NCI-H345 treated with DMSO at 0.1 percent for 48 hours (cell line): ENCODE measurements at regions not wholly inside any gene's neighbourhood (a gene's known extent, or its start where the extent isn't known, plus 50 kb on each side); places are given as distances from the start of the nearest gene placed in this dataset.

Source experiments
- DNase-seq: peaks from one replicate; lab custom pipeline; 2025; ENCODE audit not compliant: unreplicated experiment; lab: John Stamatoyannopoulos, UW

DNA sequence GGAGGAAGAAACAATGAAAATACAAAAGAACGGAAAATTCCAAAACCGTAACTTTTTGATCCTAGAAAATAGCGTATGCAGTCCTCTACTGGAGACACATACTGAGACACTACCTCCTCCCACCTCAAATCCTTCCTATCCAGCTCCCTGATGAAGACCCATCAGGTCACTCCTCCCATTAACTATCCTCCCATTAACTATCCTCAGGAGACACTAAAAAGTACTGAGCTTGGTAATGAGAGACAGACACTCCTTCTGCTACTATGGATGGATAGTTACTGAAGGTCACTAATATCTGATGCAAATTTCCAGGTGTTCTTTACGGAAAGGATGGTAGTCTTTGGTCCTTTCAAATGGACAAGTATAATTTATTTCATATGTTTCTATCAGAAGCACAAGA, 237.5 kb upstream of the BLID start:
- no peak for DNase-seq

DNA sequence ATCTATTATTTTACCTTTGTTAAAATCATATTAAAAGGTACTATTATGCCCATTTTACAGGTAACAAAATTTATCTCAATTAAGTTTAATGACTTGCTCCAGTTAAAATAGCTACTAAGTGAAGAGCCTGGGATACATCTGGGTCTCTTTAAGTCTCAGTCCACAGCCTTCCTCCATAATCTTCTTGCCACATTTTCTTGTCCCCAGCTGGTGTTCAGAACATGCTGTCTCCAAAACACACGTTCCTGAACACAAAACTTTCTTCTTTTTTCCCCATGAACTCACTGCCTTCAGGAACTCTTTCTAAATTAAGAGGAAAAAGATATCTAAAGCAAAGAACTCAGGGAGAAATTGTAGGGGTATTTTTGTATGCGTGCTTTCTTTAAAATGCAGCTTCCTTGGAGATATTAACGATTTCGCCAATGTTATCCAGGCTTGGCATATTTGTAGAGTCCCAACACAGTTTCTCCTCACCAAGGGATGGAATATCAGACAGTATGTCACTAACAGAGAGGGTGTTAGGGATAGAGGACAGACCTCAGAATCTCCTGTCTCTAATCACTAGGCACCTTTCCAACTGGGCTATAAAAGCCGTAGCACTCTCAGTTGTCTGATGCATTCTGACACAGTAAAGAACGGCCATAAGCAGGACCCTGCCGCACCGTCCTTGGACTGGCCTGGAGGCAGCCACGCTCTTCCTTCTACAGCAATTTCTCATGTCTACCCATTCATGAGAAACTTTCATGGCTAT, 232.8 kb upstream of the BLID start:
- DNase-seq: no peak

DNA sequence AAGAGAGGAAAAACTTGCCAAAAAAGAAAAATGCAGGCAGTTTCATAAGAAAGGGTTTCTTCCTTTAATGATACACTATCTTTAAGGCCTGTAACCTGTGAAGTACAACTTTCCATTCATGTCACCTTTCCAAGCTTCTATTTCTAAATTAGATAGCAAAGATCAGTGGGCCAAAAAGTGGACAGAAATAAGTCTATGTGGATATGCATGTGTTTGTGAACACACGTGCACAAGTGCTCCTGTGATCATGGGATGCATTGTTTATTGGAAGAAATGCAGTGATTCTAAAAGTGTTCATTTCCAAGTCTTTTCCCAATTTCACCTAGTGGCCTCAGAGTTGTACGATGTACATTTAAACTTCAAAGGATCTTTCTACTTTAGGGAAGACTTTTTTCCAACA, 230.0 kb upstream of the BLID start:
- no peak for DNase-seq

DNA sequence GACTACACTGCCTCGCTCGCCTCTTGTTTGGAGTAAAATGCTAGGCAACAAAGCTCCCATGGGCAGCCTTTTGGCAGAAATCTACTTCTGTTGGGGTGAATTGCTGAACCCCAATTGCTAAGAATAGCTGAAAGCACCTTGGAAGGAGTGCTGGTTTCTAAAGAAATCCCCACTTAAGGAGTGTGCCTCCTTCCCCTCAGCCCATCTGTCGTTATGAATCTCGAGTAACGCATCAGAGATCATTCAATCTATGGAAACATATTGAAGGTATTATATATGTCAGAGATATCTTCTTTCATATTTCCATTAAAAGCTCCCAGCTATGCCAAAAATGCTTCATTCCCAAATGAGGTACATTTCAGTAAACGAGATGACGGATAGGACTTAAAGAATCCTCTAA, 229.6 kb upstream of the BLID start:
- no peak for DNase-seq

DNA sequence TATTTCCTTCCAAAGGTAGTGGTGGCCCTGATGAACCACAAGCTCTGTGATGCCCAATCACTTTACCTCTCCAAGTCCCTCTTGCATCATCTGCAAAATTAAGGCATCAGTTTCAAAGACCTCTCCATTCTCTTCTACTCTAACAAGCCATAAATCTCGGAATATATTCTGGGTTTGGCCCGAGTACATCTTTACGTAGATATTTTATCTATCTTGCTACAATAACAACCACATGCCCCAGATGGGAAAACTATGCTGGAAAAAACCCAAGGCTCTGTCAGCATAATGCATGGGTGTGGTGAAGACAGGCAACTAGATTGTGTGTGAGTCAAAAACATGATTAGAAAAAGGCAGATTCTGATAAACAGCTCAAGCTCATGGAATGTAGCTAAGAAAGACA, 228.2 kb upstream of the BLID start:
- DNase-seq: no peak

DNA sequence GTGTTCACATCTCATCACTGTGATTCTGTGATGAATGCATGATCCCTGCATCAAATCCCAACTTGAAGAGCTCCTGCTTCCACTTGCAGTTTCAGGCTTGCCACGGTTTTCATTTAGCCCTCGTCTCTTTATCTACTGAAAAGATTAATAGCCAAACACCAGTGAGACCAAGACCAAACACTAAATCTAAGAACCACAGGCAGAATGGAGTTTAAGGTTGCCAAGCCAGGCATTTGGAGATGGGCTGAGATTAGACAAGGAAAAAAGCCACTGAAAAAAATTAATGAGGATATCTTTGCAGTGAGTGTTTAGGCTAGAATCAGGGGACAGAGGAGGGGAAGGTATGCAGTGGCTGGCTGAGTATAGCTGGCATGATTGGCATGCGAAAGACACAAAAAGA, 227.2 kb upstream of the BLID start:
- DNase-seq: no peak

DNA sequence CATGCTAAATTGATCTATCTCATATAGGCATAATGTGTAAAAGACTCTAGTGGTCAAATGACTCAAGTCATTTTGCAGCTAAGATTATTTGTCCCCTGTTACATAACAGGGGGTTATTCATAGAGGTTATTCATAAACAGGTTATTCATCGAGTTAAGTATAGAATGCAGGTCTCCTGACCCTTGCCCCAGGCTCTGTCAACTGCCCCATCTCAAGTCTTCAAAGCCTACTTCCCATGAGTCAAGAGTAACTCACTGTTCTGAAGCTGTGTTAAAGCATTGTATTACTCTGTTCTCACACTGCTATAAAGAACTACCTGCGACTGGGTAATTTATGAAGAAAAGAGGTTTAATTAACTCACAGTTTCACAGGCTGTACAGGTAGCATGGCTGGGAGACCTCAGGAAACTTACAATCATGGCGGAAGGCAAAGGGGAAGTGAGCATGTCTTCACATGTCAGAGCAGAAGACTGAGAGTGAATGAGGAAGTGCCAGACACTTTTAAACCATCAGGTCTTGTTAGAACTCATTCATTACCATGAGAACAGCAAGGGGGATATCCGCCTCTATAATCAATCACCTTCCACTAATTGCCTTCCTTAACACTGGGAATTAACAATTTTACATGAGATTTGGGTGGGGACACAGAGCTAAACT, 226.2 kb upstream of the BLID start:
- no peak for DNase-seq

DNA sequence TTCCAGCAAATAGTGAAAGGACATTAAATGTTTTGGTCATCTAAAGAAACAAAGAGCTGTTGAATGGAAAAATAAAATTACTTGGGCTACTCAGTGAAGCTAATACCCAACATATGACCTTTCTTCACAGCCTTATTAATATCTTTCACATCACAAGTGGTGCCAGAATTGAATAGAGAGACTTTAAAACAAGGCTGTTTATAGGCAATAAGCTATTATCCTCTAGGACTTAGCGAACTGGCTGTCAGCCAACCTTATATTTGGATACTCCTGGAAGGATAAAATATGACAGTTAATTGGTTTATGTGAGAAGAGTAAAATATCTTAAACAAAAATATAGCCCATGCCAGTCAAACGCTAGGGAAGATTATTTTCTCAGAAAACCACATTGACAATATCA, 225.5 kb upstream of the BLID start:
- no peak for DNase-seq

DNA sequence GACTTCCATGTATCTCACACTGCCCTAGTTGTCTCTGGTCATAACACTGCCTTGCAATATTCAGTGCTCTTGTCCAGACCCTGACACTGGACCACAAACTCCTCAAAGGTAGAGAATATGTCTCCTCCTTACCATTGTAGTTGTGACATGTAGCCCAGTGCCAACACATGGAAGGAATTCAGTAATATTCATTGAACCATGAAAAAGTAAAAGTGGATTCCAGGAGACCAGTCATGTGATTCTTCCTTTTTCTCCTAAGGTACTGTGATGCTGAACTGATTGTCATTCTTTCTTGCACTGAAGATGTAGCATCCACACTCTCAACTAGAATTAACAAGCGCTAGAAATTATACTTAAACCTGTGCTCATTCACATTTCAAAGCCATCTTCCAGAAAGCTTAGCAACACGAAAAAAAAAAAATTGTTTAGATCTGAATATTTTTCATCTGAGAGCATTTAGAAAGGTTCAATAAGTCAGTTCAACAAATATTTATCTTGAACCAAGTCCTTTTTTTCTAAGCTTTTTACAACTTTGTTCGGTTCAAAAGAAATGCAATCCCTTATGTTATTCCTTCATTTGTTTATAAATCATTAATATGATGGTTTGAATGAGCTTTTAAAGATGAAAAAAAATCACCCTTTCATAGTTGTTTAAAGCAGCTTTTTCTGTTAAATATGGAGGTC, 224.7 kb upstream of the BLID start:
- DNase-seq: no peak

DNA sequence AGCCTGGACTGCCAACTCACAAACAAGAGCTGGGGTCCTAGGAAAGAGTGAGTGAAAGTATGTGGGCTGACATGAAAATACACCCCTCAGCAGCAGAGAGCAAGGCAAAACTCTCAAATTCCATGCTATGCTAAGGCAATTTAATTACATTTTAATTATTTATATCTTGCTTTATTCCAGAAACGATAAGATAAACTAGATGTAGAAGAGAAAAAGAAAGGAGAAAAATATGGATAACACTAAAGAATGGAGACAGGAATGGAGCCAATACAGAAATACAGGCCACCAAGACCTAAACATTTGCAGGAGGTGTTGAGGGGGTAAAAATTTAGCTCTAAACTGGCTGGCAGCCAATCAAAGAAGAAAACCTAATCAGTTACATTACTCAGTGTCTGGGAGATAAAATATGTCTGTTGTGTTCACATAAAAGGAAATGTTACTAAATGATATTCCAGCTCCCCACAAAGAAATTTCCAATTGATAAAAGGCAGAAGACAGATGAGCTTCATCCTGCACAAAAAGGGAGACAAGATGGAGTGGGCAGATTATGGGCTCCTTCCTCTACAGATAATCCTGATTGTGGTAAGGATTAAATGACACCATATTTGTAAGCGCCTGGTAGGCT, 223.5 kb upstream of the BLID start:
- DNase-seq: no peak

DNA sequence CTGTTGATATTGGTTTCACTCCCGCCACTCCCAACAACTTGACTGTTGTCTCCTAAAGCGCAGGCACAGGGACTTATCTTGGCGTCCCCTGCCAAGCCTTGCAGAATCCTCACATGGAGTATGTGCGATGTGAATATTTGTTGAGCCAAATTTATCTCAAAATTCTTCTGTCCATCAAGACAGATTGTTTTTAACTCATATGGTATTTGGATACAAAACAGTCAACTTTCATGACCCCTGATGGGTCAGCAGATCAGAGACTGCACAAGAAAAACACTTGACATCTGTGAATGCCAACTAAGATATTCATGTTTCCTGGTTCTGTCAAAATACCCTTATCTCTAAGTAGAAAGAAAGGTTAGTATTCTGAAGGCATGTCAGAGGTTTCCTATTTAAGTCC, 221.7 kb upstream of the BLID start:
- DNase-seq: no peak

DNA sequence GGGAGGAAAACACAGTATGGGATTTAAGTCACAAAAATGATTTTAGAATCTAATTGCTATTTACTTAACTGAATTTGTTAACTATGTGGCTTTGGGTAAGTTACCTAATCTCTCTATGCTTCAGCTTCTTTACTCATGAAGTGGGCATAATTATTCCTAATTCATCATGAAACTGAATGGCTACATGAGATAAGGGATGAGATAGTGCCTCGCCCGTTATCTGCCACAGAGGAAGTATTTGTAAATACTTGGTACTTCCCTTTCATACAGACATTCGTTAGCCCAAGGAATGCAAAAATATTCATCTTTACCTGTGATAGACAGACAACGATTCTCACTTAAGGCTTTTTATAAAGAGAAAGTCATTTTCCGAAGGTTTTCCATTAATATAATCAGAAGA, 221.2 kb upstream of the BLID start:
- no peak for DNase-seq

DNA sequence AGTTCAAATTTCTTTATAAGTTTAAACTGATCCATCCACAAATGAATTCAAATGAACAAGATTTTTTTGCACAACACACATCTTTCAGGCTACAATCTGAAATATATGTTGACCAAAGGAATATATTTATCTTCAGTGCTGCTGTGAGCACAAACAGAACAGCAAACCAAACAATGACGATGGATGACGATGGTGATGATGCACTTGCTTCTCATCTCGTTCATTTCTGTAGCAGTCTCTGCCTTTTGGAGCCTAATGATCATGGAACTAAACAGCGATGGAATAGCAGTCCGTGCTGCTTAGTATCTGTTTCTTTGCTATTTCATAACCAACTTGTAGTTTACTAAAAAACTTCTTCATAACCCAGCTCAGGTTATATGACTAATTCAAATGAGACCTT, 220.7 kb upstream of the BLID start:
- DNase-seq: no peak

DNA sequence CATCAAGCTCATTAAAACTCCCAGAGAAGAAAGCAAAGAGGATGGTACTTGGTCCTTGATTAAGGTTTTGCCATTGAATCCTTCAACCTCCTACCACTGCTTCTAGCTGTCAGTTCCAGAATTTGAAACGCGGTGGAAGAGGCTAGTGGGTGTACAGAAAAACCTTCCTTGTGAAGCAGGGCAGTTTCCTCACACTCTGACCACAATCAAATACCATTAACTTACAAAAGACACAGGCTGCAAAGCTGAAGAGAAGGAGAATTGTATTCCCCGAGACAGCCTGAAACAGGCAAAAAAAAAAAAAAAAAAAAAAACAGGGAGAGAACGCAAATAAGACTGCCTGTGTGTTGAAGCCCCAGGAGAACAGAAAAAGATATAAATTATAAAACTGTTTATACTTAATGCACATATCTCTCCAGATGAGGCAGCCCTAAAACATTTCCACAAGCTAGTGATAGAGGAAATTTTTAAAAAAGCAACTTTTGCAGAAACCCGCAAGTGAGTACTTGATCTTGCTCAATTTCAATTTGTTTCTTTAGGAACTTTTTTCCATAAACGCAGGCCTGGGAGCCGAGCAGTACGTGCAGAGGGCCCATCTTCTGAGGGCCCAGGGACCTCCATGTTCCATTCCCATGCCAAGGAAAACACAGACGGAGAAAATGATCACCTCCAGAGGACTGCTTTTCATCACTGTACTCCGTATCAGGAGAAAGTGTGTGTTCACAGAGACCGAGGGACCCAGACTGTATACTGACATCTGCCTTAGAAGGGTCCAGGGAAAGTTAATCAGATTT, 218.7 kb upstream of the BLID start:
- no peak for DNase-seq

DNA sequence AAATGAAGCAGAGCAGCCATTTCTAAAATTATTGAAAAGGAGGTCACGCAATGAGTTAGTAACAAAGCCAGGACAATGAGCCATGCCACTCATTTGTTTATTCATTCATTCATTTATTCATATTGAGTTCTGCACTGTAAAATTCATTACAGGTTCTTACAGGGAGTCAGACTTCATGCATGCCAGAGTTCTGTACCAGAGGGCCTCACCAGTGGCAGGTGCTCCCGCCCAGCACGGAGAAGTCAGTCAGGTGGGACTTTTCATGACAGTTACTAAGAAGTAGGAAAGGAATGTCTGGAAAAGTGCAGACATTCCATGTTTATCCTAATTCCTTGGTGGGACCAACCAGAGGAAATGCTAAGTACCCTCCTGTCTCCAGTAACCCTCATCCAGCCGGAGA, 217.5 kb upstream of the BLID start:
- DNase-seq: no peak

DNA sequence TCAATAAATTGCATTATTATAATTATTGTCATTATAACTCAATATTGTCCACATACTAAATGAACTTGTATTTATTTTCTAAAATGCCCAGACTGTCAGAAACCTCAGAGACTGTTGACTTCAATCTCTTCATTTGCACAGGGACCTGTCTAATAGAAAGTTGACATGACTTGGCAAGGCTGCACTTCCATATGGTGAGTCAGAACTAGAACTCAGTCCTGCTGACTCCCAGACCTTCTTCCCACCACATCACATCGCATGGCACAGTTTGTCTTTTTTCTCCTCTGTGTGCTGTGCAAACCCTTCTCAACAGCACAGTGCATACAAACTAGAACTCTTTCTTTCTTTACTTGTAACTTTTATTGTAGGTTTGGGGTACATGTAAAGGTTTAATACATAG, 215.1 kb upstream of the BLID start:
- DNase-seq: no peak

DNA sequence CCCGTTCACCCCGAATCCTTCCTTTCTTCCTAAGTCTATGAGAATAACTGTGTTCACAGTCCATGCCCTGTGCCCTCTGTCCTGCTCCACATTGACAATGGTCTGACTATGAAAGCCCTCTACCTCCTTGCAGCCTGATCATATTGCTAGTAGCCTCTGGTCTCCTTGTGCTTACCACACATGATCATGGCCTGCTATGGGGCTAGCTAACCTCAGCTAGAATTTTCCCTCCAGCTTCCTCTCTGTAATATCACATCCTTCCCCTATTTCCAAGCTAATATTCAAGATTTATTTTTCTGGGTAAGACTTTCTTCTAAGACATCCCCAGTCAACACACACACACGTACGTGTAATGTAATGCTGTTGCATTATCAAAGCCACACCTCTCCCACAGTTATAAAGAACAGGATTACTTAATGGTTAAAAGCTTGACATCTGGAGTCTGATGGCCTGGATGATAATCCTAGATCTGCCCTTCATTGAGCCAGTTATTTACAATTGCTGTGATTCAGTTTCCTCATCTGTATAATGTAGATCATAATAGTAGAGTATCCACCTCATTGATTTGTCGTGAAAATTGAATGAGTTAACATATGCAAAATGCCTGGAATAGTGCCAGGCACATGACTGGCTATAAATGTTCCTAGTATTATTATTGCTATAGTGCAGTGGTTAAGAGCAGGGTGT, 214.4 kb upstream of the BLID start:
- no peak for DNase-seq

DNA sequence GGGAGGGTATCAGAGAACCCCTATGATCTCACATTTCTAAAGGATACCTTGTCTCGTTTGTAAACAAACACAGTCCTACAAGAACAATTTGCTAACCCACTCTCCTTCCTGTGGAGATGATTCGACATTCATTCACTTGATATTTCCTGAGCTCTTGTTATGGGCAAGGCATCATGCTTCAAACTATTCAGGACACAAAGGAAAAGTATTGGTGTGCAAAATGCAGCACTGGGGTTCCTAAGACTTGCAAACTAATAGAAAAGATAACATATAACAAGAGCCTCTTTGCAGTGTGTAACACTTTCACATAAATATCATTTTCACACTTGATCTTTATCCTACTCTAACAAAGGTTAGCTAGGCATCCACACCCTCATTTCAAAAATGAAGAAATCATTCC, 211.5 kb upstream of the BLID start:
- no peak for DNase-seq

DNA sequence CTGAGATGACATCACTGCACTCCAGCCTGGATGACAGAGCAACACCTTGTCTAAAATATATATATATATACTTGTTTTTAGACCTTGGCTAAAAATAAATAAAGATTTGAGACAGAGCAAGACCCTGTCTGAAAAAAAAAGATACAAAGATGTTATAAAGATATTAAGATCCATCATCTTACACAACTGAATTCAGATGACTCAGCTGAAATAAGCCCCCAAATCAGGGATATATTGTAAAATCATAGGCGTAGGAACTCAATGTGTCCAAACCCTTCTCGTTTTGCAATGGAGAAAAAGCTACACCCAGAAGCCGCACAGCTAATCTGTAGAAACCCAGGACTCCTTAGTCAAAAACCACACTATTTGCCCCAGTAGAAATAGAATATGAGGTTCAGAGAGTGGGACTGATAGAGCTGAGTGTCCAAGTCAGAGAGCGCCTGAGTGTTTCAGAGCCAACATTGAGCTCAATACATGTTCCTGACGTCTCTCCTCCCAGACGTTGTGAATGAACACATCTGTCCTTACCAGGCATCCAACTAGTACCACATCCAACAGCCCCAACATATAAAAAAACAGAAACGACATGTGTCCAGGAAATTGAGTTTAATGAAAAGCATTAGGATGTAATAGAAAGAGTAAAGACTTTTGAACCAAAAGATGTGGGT, 207.9 kb upstream of the BLID start:
- no peak for DNase-seq

DNA sequence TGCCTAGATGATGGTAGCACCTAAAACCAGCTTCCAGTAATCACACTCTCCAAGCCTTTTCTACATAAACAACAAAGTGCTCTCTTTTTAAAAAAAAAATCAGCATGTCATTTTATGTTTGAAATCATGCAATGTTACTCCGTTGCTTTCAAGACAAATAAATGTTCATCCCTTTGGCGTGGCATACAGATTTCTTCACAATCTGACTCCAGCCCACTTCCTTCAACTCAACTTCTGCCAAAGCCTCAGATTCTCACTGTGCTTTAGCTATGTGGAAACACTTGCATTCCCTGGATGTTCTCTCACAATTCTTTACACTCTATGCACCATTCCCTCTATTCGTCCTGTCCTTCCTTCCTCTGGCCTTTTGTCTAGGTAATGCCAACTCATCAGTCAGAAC, 206.3 kb upstream of the BLID start:
- DNase-seq: no peak
